ENCODE measurements at regions not wholly inside any gene's neighbourhood (a gene's known extent, or its start where the extent isn't known, plus 50 kb on each side); places are given as distances from the start of the nearest gene placed in this dataset.

DNA sequence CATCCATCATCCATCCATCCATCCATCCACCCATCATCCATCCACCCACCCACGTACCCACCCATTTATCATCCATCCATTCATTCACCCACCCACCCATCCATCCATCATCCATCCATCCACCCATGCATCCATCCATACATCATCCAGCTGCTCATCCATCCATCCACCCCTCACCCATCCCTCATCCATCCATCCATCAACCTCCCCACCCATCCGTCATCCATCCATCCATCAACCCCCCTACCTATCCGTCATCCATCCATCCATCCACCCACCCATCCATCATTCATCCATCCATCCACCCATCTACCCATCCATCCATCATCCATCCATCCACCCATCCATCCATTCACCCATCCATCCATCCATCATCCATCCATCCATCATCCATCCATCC, 306.2 kb upstream of the SFSWAP start:
- TF ChIP-seq SIN3A (IDR thresholded peaks at IDR 0.05; ENCODE audit: borderline replicate concordance, insufficient read depth, low read length) = no peak
- no peak for TF ChIP-seq POLR2AphosphoS5 (IDR thresholded peaks at IDR 0.05; ENCODE audit: low read depth, low read length)
- no peak for TF ChIP-seq FOXP2 (optimal IDR thresholded peaks at IDR 0.05; ENCODE audit: borderline replicate concordance, extremely low read depth, extremely low read length, insufficient read depth)
- TF ChIP-seq, protein P1, sequence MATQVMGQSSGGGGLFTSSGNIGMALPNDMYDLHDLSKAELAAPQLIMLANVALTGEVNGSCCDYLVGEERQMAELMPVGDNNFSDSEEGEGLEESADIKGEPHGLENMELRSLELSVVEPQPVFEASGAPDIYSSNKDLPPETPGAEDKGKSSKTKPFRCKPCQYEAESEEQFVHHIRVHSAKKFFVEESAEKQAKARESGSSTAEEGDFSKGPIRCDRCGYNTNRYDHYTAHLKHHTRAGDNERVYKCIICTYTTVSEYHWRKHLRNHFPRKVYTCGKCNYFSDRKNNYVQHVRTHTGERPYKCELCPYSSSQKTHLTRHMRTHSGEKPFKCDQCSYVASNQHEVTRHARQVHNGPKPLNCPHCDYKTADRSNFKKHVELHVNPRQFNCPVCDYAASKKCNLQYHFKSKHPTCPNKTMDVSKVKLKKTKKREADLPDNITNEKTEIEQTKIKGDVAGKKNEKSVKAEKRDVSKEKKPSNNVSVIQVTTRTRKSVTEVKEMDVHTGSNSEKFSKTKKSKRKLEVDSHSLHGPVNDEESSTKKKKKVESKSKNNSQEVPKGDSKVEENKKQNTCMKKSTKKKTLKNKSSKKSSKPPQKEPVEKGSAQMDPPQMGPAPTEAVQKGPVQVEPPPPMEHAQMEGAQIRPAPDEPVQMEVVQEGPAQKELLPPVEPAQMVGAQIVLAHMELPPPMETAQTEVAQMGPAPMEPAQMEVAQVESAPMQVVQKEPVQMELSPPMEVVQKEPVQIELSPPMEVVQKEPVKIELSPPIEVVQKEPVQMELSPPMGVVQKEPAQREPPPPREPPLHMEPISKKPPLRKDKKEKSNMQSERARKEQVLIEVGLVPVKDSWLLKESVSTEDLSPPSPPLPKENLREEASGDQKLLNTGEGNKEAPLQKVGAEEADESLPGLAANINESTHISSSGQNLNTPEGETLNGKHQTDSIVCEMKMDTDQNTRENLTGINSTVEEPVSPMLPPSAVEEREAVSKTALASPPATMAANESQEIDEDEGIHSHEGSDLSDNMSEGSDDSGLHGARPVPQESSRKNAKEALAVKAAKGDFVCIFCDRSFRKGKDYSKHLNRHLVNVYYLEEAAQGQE (IDR thresholded peaks at IDR 0.05; ENCODE audit: insufficient read depth in 1 of 2, low read depth in 2 of 2, low read length in 2 of 2) = no peak
- TF ChIP-seq TAF1 (IDR thresholded peaks at IDR 0.05; ENCODE audit: borderline replicate concordance, insufficient read depth, low read length) = no peak

DNA sequence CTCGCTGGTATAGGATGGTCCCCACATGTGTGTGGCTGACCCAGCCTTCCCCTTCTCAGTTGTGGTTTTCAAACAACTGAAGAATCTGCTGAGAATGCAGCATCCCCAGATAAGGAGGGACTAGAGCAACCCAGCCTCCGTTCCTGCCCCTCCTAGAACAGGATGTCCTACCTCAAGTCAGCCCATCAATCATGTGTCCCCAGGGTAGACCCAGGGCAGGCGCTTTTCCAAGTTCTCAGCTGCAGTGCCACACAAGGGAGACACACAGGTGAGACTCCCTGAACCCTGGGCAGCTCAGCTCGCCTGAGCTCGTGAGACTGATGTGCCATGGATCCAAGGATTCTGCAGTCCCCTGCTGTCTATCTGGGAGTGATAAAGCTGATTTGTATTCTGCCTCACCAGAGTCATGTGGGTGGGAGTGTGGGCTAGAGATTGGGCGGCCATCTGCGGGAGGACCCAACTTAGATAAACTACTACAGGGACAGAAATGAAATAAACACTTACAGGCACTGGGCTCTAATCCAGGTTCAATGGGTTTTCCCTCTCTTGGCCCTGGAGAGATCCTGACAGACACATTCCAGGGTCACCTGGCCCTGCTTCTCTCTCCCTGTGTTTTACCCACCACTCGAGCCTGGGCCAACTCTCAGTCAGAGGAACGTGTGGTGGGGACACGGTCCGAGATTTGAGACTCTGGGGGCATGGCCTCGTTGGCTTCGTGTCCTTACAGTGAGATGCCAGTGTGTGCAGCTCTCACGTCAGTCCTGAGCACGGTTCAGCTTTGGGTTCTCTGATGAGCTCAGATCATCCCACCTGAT, 303.5 kb upstream of the SFSWAP start:
- TF ChIP-seq, protein P1 (IDR thresholded peaks at IDR 0.05; ENCODE audit: insufficient read depth in 1 of 2, low read depth in 2 of 2, low read length in 2 of 2) = no peak
- TF ChIP-seq TAF1 (IDR thresholded peaks at IDR 0.05; ENCODE audit: borderline replicate concordance, insufficient read depth, low read length) = no peak
- no peak for TF ChIP-seq FOXP2 (optimal IDR thresholded peaks at IDR 0.05; ENCODE audit: borderline replicate concordance, extremely low read depth, extremely low read length, insufficient read depth)
- TF ChIP-seq SIN3A (IDR thresholded peaks at IDR 0.05; ENCODE audit: borderline replicate concordance, insufficient read depth, low read length) = no peak
- TF ChIP-seq POLR2AphosphoS5 (IDR thresholded peaks at IDR 0.05; ENCODE audit: low read depth, low read length) = no peak

DNA sequence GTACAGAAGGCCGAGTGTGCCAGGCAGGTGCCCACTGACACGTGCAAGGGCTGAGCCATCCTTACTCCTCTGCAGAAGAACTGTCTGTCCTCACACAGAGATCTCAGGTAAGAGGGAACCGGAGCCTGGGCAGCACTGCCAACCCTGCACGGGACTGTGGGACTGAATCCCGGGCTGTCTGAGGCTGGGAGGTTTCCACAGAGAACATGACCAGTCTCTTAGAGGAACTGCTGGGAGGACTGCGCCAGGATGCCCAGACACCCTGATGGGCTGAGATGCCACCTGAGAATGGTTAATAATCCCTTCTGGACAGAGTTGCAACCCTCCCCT, 302.9 kb upstream of the SFSWAP start:
- TF ChIP-seq FOXP2 (optimal IDR thresholded peaks at IDR 0.05; ENCODE audit: borderline replicate concordance, extremely low read depth, extremely low read length, insufficient read depth) (no peak), SIN3A (IDR thresholded peaks at IDR 0.05; ENCODE audit: borderline replicate concordance, insufficient read depth, low read length) (no peak)
- TF ChIP-seq, protein P1 (IDR thresholded peaks at IDR 0.05; ENCODE audit: insufficient read depth in 1 of 2, low read depth in 2 of 2, low read length in 2 of 2) = no peak

DNA sequence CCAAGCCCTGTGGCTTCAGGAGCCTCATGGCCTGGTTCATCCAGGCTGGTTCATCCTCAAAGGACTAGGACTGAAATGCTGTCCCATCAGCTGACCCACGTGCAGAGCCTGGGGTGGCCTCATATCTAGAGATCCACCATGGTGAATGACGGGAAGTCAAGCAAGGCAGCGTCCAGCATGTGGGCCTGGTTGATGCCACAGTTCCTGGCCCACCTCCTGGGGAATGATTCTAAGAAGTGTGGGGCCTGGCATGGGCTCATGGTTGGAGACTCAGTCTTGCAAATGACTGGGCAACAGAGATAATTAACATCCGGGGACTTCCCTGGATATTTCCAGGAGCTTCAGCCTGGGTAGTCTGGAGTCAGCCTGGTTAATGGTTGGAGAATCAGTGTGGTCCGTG, 302.4 kb upstream of the SFSWAP start:
- TF ChIP-seq FOXP2 (optimal IDR thresholded peaks at IDR 0.05; ENCODE audit: borderline replicate concordance, extremely low read depth, extremely low read length, insufficient read depth) = no peak
- TF ChIP-seq SIN3A (IDR thresholded peaks at IDR 0.05; ENCODE audit: borderline replicate concordance, insufficient read depth, low read length) = no peak
- TF ChIP-seq TAF1 (IDR thresholded peaks at IDR 0.05; ENCODE audit: borderline replicate concordance, insufficient read depth, low read length) = no peak
- TF ChIP-seq, protein P1 (IDR thresholded peaks at IDR 0.05; ENCODE audit: insufficient read depth in 1 of 2, low read depth in 2 of 2, low read length in 2 of 2) = no peak
- TF ChIP-seq POLR2AphosphoS5 (IDR thresholded peaks at IDR 0.05; ENCODE audit: low read depth, low read length) = no peak

Data from PFSK-1 (cell line).